Liver (tissue), 8 donors: ENCODE measurements at regions not wholly inside any gene's neighbourhood (a gene's known extent, or its start where the extent isn't known, plus 50 kb on each side); places are given as distances from the start of the nearest gene placed in this dataset.

ENCODE experiments used
- DNase-seq: peaks from one replicate; pipeline ENCODE4 v3.0.0-alpha.2; 2017; ENCODE audit warnings: low spot score
- H3K27ac ChIP-seq, 2 donors: one replicate each; pipeline ENCODE4 v1.7.0; 2013; ENCODE audit warnings: inconsistent platforms in 2 of 2, low read length in 2 of 2, control low read depth in 1 of 2, low read depth in 1 of 2, mild to moderate bottlenecking in 1 of 2
- H3K27me3 ChIP-seq, 4 donors: one replicate each; pipeline versions ENCODE4 v1.6.1 to v1.7.0; 2013; ENCODE audit warnings: low read length in 3 of 4, inconsistent platforms in 1 of 4, mild to moderate bottlenecking in 1 of 4, moderate library complexity in 1 of 4; ENCODE audit not compliant: control insufficient read depth in 4 of 4, insufficient read depth in 4 of 4
- H3K36me3 ChIP-seq, 4 donors: one replicate each; pipeline versions ENCODE4 v1.6.1 to v1.7.0; 2013; ENCODE audit warnings: low read length in 3 of 4, mild to moderate bottlenecking in 3 of 4, low read depth in 1 of 4, moderate library complexity in 1 of 4; ENCODE audit not compliant: control insufficient read depth in 4 of 4, insufficient read depth in 3 of 4
- H3K4me1 ChIP-seq, 4 donors: one replicate each; pipeline versions ENCODE4 v1.6.1 to v1.7.0; 2013; ENCODE audit warnings: low read length in 3 of 4, mild to moderate bottlenecking in 3 of 4, moderate library complexity in 1 of 4; ENCODE audit not compliant: control insufficient read depth in 4 of 4, insufficient read depth in 4 of 4
- H3K4me3 ChIP-seq, 3 donors: one replicate each; pipeline versions ENCODE4 v1.6.1 to v1.7.0; 2013; ENCODE audit warnings: low read length in 3 of 3, control low read depth in 1 of 3, low read depth in 1 of 3, mild to moderate bottlenecking in 1 of 3
- H3K9ac ChIP-seq, 2 donors: one replicate each; pipeline ENCODE4 v1.7.0; 2013; ENCODE audit warnings: low read length in 2 of 2, mild to moderate bottlenecking in 2 of 2, moderate library complexity in 2 of 2, control low read depth in 1 of 2, low read depth in 1 of 2
- H3K9me3 ChIP-seq, 4 donors: one replicate each; pipeline versions ENCODE4 v1.6.1 to v1.7.0; 2013; ENCODE audit warnings: low read length in 3 of 4; ENCODE audit not compliant: control insufficient read depth in 4 of 4
- EGR1 ChIP-seq, 2 donors: IDR thresholded peaks; 2 replicates each; pipeline ENCODE4 v1.6.1; 2016 to 2018; ENCODE audit warnings: antibody characterized with exemption in 2 of 2, low read depth in 2 of 2
- FOXA1 ChIP-seq: IDR thresholded peaks from 2 replicates; pipeline ENCODE4 v1.6.1; 2016; ENCODE audit warnings: antibody characterized with exemption
- FOXA2 ChIP-seq: IDR thresholded peaks from 2 replicates; pipeline ENCODE4 v1.6.1; 2016; ENCODE audit warnings: antibody characterized with exemption
- GABPA ChIP-seq, 2 donors: IDR thresholded peaks in 1 of 2; conservative IDR thresholded peaks in 1 of 2; 2 replicates each; pipeline ENCODE4 v1.6.1; 2016; ENCODE audit warnings: antibody characterized with exemption in 2 of 2, mild to moderate bottlenecking in 1 of 2, moderate library complexity in 1 of 2
- HNF4A ChIP-seq, 2 donors: conservative IDR thresholded peaks; 2 replicates each; pipeline ENCODE4 v1.6.1; 2016; ENCODE audit warnings: antibody characterized with exemption in 2 of 2, mild to moderate bottlenecking in 2 of 2
- HNF4G ChIP-seq: IDR thresholded peaks from 2 replicates; pipeline ENCODE4 v1.6.1; 2016; ENCODE audit warnings: antibody characterized with exemption
- JUND ChIP-seq, 2 donors: IDR thresholded peaks; 2 replicates each; pipeline ENCODE4 v1.6.1; 2016; ENCODE audit warnings: antibody characterized with exemption in 2 of 2
- NR2F2 ChIP-seq: IDR thresholded peaks from 2 replicates; pipeline ENCODE4 v1.6.1; 2016; ENCODE audit warnings: antibody characterized with exemption
- RAD21 ChIP-seq, 2 donors: IDR thresholded peaks; 2 replicates each; pipeline ENCODE4 v1.6.1; 2016; ENCODE audit warnings: antibody characterized with exemption in 2 of 2, mild to moderate bottlenecking in 2 of 2
- RXRA ChIP-seq, 2 donors: IDR thresholded peaks; 2 replicates each; pipeline ENCODE4 v1.6.1; 2017 to 2018; ENCODE audit warnings: antibody characterized with exemption in 2 of 2, mild to moderate bottlenecking in 1 of 2
- SP1 ChIP-seq: IDR thresholded peaks from 2 replicates; pipeline ENCODE4 v1.6.1; 2018; ENCODE audit warnings: antibody characterized with exemption, mild to moderate bottlenecking
- TAF1 ChIP-seq: conservative IDR thresholded peaks from 2 replicates; pipeline ENCODE4 v1.6.1; 2016; ENCODE audit warnings: antibody characterized with exemption, mild to moderate bottlenecking
- YY1 ChIP-seq: IDR thresholded peaks from 2 replicates; pipeline ENCODE4 v1.6.1; 2016; ENCODE audit warnings: antibody characterized with exemption, mild to moderate bottlenecking
- WGBS: extraction: QIAGEN DNeasy Blood & Tissue Kit; methylation state at CpG from one replicate; pipeline ENCODE4 v1.1.7; 2013; 5-methylcytosine and 5-hydroxymethylcytosine counted together
- TF ChIP-seq, protein P1 (sequence below): fragments of 150-350 bp; IDR thresholded peaks from 2 replicates; pipeline ENCODE4 v1.5.1; 2017; ENCODE audit warnings: improper control_type of control experiment, low read depth, low read length; ENCODE audit not compliant: missing input control
- TF ChIP-seq, protein P2 (sequence below): IDR thresholded peaks from 2 replicates; pipeline ENCODE4 v1.6.1; 2016; ENCODE audit warnings: antibody characterized with exemption
- TF ChIP-seq, protein P3 (sequence below): IDR thresholded peaks from 2 replicates; pipeline ENCODE4 v1.6.1; 2016; ENCODE audit warnings: antibody characterized with exemption
- TF ChIP-seq, protein P4 (sequence below): IDR thresholded peaks from 2 replicates; pipeline ENCODE4 v1.6.1; 2016; ENCODE audit warnings: antibody characterized with exemption, mild to moderate bottlenecking
- TF ChIP-seq, protein P5 (sequence below): IDR thresholded peaks from 2 replicates; pipeline ENCODE4 v1.6.1; 2016; ENCODE audit warnings: antibody characterized with exemption
- donor health status: healthy.
- donor health status: healthy.
- donor health status: healthy.
- donor health status: healthy.
- donor health status: healthy.

DNA sequence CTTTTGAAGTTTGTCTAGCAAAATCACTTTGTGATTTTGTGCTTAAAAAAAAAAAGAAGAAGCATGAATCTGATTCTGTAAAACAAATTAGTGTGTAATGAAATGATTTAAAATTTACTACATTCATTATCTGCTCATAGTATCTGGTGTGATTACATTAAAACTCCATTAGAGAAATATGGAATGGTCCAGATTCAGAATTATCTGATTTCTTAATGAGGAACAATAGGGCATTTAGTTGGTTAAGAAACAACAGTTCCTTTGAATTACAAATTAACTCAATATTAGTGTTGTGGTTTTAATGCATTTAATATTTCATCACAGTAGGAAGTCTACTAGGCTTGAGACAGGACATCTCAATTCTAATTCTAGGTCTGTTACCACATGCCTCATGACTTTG is 57.9 kb upstream of the PDHA1 start:
- peaks cover 0 to 3% (median 0%) of the 10 kb centered on the region in 4 donors for H3K9me3 ChIP-seq
- no peak for TF ChIP-seq SP1
- no peak for TF ChIP-seq JUND (IDR thresholded peaks at IDR 0.05)
- no peak for TF ChIP-seq FOXA2
- TF ChIP-seq, protein P1, sequence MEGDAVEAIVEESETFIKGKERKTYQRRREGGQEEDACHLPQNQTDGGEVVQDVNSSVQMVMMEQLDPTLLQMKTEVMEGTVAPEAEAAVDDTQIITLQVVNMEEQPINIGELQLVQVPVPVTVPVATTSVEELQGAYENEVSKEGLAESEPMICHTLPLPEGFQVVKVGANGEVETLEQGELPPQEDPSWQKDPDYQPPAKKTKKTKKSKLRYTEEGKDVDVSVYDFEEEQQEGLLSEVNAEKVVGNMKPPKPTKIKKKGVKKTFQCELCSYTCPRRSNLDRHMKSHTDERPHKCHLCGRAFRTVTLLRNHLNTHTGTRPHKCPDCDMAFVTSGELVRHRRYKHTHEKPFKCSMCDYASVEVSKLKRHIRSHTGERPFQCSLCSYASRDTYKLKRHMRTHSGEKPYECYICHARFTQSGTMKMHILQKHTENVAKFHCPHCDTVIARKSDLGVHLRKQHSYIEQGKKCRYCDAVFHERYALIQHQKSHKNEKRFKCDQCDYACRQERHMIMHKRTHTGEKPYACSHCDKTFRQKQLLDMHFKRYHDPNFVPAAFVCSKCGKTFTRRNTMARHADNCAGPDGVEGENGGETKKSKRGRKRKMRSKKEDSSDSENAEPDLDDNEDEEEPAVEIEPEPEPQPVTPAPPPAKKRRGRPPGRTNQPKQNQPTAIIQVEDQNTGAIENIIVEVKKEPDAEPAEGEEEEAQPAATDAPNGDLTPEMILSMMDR, result no peak
- no peak for TF ChIP-seq FOXA1
- TF ChIP-seq EGR1 (IDR thresholded peaks at IDR 0.05; ENCODE audit: low read depth in 2 of 2), result no peak
- no peak for TF ChIP-seq GABPA (IDR thresholded peaks at IDR 0.05 in 1 of 2, conservative IDR thresholded peaks at IDR 0.05 in 1 of 2)
- TF ChIP-seq RXRA (IDR thresholded peaks at IDR 0.05), result no peak
- TF ChIP-seq YY1, result no peak
- no peak for TF ChIP-seq RAD21 (IDR thresholded peaks at IDR 0.05)
- no peak for TF ChIP-seq TAF1
- TF ChIP-seq, protein P2, sequence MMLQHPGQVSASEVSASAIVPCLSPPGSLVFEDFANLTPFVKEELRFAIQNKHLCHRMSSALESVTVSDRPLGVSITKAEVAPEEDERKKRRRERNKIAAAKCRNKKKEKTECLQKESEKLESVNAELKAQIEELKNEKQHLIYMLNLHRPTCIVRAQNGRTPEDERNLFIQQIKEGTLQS, result no peak
- H3K27ac ChIP-seq, result no peak overlapping the region
- no peaks in the 10 kb centered on the region for H3K27me3 ChIP-seq
- H3K4me3 ChIP-seq, result no peak overlapping the region
- no peaks in the 10 kb centered on the region for H3K36me3 ChIP-seq
- no peaks in the 10 kb centered on the region for H3K4me1 ChIP-seq
- no peak overlapping the region for H3K9ac ChIP-seq
- DNase-seq, result no peak

DNA sequence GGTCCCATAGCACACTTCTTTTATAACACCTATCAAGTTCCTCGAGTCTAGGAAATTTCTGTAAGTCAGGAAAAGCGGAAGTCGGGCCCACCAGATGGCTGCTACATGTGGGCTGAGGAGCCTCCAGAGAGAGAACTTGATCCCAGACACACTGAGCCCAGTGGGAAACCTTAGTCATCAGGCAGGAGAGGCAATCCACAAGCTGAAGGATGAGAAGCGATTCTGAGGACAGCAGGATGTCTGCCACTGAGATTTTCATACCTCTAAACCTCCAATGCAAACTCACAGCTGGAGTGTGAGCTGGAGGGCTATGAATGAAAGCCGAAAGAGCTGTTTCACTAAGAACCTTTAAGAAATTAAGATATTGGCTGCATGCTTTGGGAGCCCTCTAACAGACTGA is 52.6 kb upstream of the PDHA1 start:
- Histone ChIP-seq H3K27me3 (no peaks in the 10 kb centered on the region), H3K9me3 (peaks cover 0 to 3% (median 0%) of the 10 kb centered on the region in 4 donors), H3K4me3 (no peak overlapping the region), H3K36me3 (no peaks in the 10 kb centered on the region), H3K27ac (no peak overlapping the region), H3K9ac (no peak overlapping the region), H3K4me1 (no peaks in the 10 kb centered on the region)
- TF ChIP-seq RXRA (IDR thresholded peaks at IDR 0.05) (no peak), NR2F2 (no peak), HNF4G (no peak), FOXA2 (no peak), TAF1 (no peak), SP1 (no peak), FOXA1 (no peak), YY1 (no peak), GABPA (IDR thresholded peaks at IDR 0.05 in 1 of 2, conservative IDR thresholded peaks at IDR 0.05 in 1 of 2) (no peak), EGR1 (IDR thresholded peaks at IDR 0.05; ENCODE audit: low read depth in 2 of 2) (no peak), RAD21 (IDR thresholded peaks at IDR 0.05) (no peak), HNF4A (conservative IDR thresholded peaks at IDR 0.05) (no peak)
- TF ChIP-seq, protein P3, sequence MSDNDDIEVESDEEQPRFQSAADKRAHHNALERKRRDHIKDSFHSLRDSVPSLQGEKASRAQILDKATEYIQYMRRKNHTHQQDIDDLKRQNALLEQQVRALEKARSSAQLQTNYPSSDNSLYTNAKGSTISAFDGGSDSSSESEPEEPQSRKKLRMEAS, result no peak
- TF ChIP-seq, protein P1, result no peak
- TF ChIP-seq, protein P2, result no peak
- TF ChIP-seq, protein P4, sequence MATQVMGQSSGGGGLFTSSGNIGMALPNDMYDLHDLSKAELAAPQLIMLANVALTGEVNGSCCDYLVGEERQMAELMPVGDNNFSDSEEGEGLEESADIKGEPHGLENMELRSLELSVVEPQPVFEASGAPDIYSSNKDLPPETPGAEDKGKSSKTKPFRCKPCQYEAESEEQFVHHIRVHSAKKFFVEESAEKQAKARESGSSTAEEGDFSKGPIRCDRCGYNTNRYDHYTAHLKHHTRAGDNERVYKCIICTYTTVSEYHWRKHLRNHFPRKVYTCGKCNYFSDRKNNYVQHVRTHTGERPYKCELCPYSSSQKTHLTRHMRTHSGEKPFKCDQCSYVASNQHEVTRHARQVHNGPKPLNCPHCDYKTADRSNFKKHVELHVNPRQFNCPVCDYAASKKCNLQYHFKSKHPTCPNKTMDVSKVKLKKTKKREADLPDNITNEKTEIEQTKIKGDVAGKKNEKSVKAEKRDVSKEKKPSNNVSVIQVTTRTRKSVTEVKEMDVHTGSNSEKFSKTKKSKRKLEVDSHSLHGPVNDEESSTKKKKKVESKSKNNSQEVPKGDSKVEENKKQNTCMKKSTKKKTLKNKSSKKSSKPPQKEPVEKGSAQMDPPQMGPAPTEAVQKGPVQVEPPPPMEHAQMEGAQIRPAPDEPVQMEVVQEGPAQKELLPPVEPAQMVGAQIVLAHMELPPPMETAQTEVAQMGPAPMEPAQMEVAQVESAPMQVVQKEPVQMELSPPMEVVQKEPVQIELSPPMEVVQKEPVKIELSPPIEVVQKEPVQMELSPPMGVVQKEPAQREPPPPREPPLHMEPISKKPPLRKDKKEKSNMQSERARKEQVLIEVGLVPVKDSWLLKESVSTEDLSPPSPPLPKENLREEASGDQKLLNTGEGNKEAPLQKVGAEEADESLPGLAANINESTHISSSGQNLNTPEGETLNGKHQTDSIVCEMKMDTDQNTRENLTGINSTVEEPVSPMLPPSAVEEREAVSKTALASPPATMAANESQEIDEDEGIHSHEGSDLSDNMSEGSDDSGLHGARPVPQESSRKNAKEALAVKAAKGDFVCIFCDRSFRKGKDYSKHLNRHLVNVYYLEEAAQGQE, result no peak
- TF ChIP-seq, protein P5, sequence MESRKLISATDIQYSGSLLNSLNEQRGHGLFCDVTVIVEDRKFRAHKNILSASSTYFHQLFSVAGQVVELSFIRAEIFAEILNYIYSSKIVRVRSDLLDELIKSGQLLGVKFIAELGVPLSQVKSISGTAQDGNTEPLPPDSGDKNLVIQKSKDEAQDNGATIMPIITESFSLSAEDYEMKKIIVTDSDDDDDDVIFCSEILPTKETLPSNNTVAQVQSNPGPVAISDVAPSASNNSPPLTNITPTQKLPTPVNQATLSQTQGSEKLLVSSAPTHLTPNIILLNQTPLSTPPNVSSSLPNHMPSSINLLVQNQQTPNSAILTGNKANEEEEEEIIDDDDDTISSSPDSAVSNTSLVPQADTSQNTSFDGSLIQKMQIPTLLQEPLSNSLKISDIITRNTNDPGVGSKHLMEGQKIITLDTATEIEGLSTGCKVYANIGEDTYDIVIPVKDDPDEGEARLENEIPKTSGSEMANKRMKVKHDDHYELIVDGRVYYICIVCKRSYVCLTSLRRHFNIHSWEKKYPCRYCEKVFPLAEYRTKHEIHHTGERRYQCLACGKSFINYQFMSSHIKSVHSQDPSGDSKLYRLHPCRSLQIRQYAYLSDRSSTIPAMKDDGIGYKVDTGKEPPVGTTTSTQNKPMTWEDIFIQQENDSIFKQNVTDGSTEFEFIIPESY, result no peak
- no peak for DNase-seq
- WGBS, result 60% methylated on average over 5 of the region's 5 CpGs
